ENCODE measurements at regions not wholly inside any gene's neighbourhood (a gene's known extent, or its start where the extent isn't known, plus 50 kb on each side); places are given as distances from the start of the nearest gene placed in this dataset.

DNA sequence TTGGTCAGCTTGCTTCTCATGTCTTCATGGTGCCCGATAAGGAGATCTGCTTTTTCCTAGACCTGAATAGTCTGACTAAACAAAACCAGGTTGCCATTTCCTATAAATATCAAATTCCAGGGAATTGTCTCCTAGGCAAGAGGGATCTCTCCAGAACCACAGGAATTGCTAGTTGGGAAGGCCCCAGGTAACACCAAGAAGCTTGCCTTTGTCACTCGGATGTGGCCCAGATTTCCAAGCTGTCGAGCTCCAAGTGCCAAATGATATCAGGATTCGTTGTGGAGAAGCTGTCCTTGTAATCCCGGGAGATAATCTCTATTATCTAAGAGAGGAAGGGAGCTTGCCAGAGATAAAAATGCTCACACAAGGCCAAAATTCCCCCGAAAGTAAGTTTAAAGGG lies 1288.5 kb upstream of the AUTS2 start:
- no peak for ATAC-seq
- intact Hi-C loops (cut with DNase I, micrococcal nuclease): no loop called here
- DNase-seq: no peak

DNA sequence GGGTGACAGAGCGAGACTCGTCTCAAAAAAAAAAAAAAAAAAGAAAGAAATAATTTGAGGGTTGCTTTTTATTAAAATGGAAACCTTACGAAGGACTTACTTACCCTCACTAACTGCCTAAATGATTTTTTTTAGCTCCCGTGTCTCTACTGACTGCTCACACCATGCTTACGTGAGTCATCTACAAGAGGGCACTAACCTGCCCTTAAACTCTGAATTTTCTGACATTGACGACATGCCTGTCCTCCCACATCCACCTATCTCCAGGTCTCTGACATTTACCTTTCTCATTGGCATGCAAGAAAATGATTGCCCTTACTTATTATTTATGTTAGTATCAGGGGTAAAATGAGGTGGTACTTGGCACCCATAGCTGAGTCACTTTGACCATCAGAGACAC lies 1286.3 kb upstream of the AUTS2 start:
- intact Hi-C loops (cut with DNase I, micrococcal nuclease): no loop called here
- DNase-seq: no peak
- ATAC-seq: no peak

DNA sequence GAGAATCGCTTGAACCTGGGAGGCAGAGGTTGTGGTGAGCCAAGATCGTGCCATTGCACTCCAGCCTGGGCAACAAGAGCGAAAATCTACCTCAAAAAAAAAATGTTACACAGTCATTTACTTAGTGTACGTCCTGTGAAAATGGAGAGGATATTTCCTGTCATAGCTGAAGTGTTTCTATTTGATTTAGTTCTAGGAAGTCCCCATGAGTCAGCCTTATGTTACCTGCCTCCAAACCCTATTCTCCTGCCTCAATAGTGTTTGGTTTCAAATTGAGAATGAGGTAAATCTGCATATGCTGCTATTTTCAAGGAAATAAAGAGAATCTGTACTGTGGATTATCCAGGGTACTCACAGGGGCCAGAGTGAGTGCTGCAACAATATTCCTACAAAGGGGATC lies 1284.5 kb upstream of the AUTS2 start:
- ATAC-seq: no peak
- DNase-seq: no peak
- intact Hi-C loops (cut with DNase I, micrococcal nuclease): no loop called here

DNA sequence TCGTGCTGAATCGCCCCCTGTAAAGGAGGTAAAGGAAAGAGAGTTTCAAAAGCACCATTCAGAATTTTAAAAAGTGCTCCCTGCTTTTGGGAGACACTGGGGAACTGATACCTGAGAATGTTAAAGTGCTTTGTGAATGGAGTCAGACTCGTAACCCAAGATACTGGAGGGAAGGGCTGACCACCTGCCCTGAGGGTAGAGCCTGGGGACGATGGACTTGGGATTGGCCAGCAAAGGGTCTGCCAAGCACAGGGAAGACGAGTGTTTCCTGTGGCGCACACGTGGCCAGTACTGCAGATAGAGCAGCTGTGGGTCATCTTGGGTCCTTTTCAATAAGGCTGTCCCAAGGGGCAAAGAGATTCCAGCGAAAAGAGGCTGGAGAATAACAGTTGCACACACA lies 1284.1 kb upstream of the AUTS2 start:
- intact Hi-C loops (cut with DNase I, micrococcal nuclease): no loop called here
- ATAC-seq: no peak
- no peak for DNase-seq

DNA sequence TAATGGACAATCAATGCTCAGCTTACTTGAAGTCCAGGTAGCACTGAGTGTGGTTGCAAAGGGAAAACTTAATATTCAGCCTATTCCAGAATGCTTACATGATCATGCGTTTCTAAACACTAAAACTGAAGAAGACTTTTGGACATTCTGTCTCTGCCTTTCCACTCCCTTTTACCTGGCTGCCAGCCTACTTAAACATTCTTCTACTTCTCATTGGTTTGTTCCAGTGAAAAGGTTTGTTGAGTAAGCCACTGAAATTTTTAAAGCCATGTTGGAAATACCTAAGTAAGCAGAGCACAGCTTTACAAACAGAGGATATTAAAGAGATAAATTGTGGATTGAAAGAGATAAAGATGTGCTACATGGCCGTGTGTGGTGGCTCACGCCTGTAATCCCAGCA lies 1280.8 kb upstream of the AUTS2 start:
- ATAC-seq (no peak), DNase-seq (no peak)
- intact Hi-C loops (cut with DNase I, micrococcal nuclease): no loop called here

DNA sequence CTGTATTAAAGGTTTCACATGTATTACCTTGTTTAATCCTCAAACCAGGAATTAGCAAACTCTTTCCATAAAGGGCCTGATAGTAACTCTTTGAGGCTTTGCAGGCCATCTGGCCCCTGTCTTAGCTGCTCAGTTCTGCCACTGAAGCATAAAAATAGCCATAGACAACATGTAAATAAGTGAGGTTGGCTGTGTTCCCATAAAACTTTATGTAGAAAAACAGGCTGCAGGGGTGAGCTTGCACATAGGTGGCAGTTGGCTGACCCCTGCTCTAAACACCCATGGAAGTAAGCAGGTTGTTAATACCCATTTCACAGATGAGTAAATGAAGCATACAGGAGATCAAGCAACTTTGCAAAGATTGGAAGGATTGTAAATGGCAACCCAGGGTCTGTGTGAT lies 1279.2 kb upstream of the AUTS2 start:
- DNase-seq (no peak), ATAC-seq (no peak)
- intact Hi-C loops (cut with DNase I, micrococcal nuclease): no loop called here

DNA sequence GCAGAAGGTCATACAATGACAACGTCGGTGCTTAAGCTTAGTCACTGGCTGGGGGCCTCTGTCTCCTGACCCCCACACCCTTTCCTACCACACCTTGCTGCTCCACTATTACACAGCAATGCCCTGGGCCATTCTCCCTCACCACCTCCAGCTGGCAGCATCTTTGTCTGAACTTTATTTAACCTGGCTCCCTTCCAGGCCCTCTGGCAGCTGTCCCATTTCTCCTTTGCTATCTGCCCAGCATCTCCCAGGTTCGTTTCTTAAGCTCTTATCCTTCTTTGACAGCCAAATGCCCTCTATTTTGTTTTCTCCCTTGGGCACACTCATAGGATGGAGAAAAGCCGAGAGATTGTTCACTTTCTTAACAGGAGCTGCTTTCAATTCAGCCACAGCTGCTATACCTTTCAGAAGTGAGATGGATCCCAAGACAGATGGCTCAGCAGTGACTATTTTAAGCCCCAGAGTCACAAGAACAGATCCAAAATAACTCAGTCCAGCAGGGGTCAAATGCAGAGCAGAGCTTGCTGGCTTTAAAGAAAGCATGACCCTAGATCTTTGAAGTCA lies 1277.1 kb upstream of the AUTS2 start:
- intact Hi-C loops (cut with DNase I, micrococcal nuclease): no loop called here
- DNase-seq (no peak), ATAC-seq (no peak)

DNA sequence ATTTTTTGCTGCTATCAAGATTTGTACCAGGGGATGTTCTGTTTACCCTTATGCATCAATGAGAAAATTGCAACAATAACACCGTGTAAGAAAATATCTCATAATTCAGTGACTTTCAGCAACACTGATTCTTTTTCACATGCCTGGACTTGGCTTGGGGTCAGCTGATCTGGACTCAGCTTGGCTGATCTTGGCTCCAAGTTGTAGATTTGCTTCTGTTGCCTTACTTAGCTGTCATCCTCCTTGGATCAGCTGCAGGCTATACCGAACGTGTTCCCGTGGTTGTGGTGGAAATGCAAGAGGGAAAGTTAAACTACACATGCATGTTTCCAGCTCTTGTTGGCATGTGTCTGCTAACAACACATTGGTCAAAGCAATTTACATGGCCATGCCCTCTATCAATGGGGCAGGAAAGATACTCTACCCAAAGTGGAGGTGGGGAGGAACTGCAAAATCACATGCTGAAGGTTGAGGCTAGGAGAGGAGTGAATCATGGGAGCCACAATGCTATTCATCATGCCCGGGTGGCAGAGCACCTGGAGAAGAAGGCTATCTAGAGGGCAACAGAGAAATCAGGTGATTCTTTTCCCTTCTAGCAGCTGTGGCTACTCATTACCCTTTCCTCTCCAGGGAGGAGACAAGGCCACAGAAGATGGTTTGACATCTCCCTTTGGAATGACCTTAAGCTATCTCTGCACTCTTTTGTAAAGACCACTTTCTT lies 1276.3 kb upstream of the AUTS2 start:
- ATAC-seq (no peak), DNase-seq (no peak)
- intact Hi-C loops (cut with DNase I, micrococcal nuclease): no loop called here

DNA sequence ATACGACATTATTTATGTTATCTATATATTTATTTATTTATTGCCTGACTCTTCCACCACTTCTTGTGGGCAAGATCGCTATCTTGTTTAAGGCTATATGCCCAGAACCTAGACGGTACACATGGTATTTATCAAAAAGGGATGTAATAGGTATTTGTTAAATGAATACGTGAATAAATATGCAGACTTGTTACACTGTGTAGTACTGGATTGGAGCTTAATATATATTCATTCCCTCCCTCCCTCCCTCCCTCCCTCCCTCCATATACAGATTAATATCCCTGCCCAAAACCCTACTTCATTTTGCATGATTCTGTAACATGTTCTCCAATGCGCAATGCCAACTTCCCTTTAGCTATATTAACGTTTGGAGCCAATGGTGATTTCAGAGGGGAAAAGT lies 1273.7 kb upstream of the AUTS2 start:
- no peak for DNase-seq
- intact Hi-C loops (cut with DNase I, micrococcal nuclease): no loop called here
- ATAC-seq: no peak

DNA sequence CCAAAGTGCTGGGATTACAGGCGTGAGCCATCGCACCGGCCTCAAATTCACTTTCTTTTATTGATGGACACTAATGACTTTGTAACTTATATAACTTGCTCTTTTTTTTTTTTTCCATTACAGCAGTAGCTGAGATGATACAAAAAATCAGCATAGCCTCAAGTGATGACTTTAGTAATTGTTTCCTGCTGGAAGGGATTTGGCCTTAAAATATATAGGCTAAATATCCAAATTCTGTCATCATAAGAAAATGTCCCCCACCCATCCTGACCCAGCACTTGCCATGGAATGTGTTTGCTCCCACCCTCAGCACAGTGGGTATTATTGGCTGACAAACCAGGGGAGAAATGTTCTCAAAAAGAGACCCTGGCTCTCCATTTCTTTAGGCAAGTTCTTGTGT lies 1264.1 kb upstream of the AUTS2 start:
- ATAC-seq: no peak
- intact Hi-C loops (cut with DNase I, micrococcal nuclease): no loop called here
- DNase-seq: no peak

DNA sequence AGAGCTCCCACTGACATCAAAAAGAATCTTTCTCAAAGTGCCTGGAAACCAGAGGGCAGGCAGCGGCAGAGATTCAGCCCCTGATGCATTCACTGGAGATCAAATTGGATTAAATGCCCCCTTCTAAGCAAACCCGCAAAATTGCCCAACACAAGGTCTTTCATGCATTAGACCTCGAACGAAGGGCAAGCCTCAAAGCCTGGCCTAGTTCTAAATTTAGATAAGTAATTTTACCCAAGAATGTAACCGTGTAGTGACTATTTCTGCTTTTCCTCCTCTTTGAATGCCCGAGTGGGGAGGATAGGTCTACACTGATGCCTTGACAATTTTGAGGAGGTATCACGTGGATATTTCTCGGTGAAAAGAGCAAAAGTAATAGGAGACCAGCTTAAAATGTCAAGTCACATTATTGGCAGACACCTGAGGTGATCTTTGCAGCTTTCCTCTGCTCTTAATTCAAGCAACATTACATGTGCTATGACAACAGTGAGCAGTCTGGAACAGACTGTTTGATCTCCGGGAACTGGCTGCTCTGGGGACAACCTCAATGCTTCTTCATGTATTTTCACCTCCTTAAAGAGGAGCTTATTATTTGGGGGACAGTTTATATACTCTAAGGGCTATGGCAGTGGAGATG lies 1263.5 kb upstream of the AUTS2 start:
- DNase-seq (no peak), ATAC-seq (no peak)
- intact Hi-C loops (cut with DNase I, micrococcal nuclease): no loop called here

DNA sequence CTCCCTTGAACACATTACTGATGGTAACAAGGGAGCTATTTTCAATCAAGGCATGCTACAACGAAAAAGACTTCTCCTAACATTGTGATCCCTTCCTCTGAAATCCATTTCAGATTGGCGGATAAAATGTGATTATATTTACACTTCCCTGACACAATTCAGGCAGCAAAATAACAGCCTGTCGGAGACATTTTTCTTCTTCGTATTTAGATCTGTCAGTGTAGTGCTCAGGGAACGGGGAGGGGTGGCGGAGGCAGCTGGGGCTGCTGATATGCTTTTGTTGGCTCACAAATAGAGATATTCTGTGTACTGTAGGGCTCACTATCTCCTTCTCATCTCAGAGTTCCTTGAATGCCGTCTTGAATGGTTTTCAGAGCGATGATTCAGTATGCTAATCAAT lies 1261.7 kb upstream of the AUTS2 start:
- DNase-seq (no peak), ATAC-seq (no peak)
- intact Hi-C loops (cut with DNase I, micrococcal nuclease): no loop called here

DNA sequence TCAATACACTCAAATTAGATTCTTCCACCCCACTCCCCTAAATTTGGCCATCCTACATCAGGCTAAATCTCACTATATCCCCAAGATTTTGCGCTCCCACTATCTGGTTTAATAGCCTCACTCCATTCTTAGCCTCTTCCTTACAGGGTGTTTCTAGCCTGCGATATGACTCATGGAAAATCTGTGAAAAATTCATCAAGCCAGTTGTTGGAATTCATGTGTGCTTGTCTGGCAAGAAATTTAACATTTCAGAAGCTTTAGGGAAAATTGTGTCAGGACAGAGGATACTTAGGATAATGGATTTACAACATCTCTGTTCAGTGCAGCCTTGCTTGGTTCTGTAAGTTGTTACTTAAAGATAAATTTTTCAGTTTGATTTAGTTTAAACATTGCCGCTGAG lies 1249.9 kb upstream of the AUTS2 start:
- DNase-seq (no peak), ATAC-seq (no peak)
- intact Hi-C loops (cut with DNase I, micrococcal nuclease): no loop called here

DNA sequence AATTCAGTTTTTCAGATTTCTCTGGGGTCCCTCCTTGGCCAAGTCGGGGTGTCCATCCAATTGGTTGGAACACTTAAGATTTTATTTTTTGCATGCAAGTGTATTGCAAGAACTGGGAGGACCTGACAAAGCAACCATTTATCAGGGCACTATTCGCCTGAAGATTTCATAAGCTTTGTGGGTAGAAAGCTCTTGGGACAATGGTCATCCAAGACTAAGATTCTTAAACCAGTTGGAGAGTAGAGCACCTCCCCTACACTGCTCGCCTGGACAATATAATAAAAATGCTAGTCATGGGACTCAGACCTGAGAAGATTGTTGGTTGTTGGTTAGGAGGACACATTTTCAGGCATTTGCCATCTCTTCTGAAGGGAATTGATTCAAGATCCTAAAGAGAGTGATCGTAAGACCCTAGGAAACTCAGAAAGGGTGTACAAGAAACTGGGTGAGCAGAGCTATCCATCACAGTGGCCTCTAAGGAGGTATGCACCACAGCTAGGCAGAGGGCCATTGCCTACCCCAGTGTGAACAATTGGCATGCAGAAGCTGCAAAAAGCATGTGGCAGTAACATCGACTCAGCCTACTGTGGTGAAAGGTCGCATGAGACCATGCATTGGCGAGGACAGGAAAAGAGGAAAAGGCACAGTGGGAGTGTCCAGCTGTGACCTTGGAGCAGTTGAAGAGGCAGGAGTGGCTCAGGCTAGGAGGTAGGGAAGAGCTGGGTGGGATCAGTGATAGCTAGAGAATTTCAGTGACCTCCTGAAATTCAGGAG lies 1235.3 kb upstream of the AUTS2 start:
- DNase-seq (no peak), ATAC-seq (no peak)
- intact Hi-C loops (cut with DNase I, micrococcal nuclease): no loop called here

DNA sequence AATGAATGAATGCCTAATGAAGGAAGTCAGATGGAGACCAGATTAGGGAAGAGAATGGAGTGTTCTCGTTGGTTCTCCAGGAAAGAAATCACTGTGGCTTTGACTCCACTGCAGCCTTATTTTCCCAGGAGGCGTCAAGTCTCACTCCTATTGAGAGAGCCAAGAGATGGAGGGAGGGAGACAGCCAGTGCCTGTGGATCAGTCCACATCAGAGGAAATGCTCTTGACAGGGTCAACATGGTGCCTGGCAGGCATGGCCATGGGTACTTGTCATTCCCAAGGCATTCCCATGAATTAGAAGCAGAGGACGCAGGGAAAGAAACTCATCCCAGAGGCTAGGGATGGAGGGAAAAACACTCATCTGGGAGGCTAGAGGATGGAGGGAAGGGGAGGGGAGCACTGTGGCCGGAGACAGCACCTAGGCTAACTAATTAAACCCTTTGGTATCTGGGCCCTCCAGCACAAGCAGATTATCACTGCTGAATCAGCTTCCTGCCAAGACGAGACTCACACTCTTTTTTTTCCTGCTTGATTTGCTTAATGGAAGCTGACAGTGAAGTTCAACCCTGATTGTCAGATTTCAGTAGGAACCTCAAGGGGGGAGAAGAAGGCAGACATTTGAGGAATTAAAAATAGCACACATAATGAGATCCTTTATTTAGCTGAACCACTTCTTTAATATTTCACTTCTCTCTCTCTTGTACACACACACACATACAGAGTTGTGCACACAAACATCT lies 1233.2 kb upstream of the AUTS2 start:
- intact Hi-C loops (cut with DNase I, micrococcal nuclease): no loop called here
- no peak for DNase-seq
- ATAC-seq: no peak

DNA sequence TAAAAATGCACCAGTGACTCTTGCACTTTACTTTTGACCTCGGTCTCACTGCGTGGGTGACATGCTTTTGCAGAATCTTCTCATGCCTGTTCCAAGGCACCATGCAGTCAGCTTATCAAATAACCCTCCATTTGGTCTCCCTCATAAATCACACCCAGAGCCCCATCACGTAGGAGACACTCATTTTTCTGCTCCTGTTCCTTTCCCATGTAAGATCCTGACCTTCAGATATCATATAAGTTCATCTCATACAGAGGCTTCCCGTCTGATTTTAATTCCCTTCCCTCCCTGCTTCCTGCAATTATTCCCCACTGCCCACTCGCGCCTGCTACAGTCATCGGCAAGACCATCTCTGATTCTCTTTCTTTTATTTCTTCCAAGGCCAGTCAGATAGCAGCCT lies 1226.3 kb upstream of the AUTS2 start:
- intact Hi-C loops (cut with DNase I, micrococcal nuclease): no loop called here
- ATAC-seq (no peak), DNase-seq (no peak)

DNA sequence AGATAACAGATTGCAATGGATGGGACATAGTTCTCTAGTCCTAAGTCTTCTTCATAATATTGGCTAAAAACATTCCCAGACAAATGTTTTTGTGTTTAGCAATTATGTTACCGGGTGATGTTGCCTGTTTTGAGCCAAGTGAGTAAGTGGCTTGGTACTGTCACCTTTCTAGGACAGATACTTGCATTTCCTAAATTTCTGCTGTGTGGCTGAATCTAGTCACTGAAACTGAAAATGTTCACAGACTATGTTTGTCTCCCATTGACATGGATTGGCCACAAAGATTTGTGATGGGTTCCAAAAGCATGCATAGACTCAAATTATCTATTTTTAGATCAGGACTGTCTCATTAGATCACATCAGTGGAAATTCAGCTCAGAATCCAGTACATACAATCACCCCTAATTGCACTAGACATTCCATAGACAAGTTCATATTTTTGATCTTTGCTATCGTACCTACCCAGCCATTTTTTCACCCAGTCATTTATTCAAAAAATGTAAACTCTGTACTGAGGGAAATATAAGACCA lies 1222.1 kb upstream of the AUTS2 start:
- ATAC-seq: no peak
- no peak for DNase-seq
- intact Hi-C loops (cut with DNase I, micrococcal nuclease): no loop called here

DNA sequence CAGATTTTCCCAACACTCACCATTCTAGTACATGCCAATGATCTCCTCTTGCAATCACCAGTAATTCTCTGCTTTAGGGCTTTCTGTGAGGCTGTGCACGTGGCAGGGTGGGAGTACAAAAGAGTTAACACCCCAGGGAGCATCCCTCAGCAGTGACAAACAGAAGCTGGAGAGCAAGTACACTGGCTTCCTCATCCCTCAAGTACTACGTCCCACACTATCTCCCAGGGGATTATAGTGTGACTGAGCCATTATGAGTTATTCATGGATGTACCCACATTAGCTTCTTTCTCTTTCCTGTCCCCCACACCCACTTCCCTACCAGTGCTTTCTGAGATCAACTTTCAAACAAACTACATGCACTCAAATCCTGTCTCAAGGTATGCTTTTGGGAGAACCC lies 1216.5 kb upstream of the AUTS2 start:
- no peak for DNase-seq
- no peak for ATAC-seq
- intact Hi-C loops (cut with DNase I, micrococcal nuclease): no loop called here

DNA sequence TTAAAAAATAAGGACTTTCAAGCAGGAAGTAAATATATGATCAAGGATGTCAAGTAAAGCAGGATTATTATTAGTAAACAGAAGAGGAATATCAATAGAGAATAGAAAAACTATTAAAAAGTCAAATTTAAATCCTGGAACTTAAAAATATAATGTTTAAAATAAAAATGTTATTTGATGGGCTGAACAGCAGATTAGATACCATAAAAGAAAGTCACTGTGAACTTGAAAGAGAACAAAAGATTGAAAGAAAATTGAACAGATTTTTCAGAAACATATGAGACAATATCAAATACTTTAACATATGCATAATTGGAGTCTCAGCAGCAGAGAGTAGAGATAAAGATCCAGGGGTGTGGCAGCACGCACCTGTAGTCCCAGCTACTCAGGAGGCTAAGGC lies 1213.7 kb upstream of the AUTS2 start:
- intact Hi-C loops (cut with DNase I, micrococcal nuclease): no loop called here
- ATAC-seq (no peak), DNase-seq (no peak)
